A172 (cell line): ENCODE measurements at regions not wholly inside any gene's neighbourhood (a gene's known extent, or its start where the extent isn't known, plus 50 kb on each side); places are given as distances from the start of the nearest gene placed in this dataset.
A peak's percentile ranks its signal among the peaks of the same experiment; 100 is the strongest.

Experiments used
- DNase-seq: peaks from one replicate; pipeline ENCODE4 v3.0.0-alpha.2; 2015; ENCODE audit warnings: low spot score

GRCh38 chr12:124458992-124459851, 108.2 kb downstream of the NCOR2 start:
- no peak for DNase-seq

DNA sequence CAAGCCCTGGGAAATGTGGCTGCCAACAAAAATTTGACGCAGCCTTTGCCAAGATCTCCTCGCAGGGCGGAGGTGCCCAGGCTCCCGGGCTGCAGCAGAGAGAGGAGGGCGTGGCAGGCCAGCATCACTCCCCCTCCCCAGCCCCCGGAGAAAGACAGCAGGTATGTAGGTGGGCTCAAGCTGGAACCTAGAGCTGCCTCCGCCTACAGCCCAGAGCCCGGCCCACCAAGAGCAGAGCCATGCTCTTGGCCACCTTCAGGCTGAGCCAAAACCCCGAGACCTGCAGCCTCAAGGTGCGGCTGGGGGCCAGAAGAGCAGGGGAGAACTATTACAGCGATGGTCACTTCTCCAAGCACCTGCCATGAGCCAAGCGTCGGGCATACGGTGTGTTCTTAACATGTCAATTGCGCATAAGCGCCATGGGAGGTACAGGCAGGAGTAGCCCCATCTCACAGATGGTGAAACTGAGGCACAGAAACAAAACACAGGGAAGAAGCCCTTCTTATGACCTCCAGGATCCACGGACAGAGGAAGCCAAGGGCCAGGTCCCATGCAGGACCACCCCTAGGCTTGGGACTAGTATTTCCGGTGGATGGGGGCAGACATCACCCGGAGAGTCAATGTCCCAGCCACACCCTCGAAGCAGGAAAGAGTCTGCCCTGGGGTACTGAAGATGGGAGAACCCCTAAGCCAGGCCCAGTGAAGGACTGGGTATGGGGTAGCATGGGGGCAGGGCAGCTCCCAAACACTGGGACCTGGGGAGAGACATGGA, 109.0 kb downstream of the NCOR2 start:
- DNase-seq, result no peak

- peak; percentile 91 for DNase-seq
Observed at GRCh38 chr12:124457287-124458219, 109.9 kb downstream of the NCOR2 start.

DNA sequence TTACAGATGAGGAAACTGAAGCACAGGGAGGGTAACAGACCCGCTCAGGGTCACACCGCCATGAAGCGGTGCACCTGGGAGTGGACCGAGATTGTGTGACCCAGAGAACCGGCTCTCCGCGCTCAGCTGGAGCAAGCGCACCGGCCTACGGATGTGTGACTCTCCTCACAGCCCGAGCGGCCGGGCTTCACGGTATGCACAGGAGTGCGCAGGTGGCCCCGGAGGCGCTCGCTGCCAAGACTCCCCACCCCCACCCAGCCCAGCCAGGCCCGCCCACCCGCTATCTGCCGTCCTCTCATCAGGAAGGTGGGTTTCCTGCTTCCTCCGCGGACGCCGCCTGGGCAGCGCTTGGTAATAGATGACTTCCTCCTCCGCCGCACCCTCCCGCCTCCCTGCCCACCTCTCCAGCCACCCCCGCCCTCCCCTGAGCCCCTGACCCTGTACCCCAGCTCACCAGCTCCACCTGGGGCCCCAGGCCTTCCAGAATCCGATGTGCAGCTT, 110.7 kb downstream of the NCOR2 start:
- no peak for DNase-seq

DNA sequence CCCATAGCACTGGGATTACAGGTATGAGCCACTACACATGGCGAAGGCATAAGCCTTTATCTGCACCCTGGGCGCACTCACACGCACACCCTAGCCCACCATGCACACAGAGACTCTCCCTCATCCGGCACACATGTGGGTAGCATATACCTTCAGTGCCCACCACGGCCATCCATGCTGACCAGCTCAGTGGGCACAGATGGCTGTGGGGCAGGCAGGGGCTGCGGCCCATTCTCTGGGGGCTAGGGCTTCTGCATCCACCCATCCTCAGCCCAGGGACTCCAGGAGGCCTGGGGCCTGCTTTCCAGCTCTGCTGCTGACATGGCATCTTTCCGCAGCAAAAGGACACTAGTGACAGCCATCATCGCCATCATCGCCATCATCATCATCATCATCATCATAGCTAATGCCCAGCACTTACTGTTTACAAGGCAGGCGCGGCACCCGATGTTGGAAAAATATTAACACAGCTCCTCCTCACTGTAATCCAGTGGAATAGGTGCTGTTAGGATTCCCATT, 111.2 kb downstream of the NCOR2 start:
- DNase-seq, result no peak

DNA sequence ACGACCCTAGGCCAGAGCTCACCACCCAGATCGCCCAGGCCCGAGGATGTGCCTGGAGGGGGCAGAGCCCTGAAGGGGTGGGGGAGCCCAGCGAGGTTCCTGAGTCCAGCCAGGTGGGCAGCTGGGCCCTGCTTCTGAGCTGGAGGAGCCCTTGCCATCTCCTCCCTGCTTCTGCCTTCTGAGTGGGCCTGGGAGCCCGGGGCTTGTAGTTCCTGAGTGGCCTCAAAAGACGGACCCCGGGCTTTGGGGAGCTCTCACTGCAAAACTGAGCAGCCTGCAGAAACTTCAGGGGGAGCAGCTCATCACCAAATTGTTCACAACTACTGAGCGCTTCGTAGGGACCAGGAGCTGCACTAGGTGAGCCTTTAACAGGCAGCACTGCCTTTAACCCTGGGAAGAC, 112.1 kb downstream of the NCOR2 start:
- no peak for DNase-seq

- DNase-seq, result no peak
Observed at GRCh38 chr12:124454735-124455134, 112.7 kb downstream of the NCOR2 start.

DNA sequence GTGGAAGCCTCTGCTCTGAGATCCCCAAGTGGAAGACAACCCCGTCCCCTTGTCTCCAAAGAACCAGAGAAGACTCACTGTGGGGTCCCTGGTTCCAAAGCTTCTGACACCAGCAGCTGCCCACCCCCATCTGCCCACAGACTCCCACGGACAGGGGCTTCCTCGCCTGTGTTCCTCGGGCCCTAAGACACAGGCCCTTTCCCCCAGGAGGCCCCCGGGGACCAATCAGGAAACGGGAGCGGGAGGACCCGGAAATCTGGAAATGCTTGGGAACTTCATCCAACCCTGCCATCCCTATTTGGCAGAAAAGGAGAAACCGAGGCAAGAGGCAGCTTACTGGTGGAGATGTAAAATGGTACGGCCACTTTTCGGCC, 113.1 kb downstream of the NCOR2 start:
- DNase-seq, result no peak

- peak; percentile 97 for DNase-seq
Observed at GRCh38 chr12:124453419-124454351, 113.7 kb downstream of the NCOR2 start.

- no peak for DNase-seq
Observed at GRCh38 chr12:124452576-124453331, 114.7 kb downstream of the NCOR2 start.

- no peak for DNase-seq
Observed at GRCh38 chr12:124451637-124452243, 115.7 kb downstream of the NCOR2 start.

- DNase-seq, result no peak
Observed at GRCh38 chr12:124451016-124451415, 116.4 kb downstream of the NCOR2 start.

GRCh38 chr12:124450376-124450750, 117.0 kb downstream of the NCOR2 start:
- DNase-seq, result no peak

- DNase-seq, result no peak
Observed at GRCh38 chr12:124449623-124450375, 117.6 kb downstream of the NCOR2 start.

GRCh38 chr12:124448955-124449622, 118.3 kb downstream of the NCOR2 start:
- no peak for DNase-seq

DNA sequence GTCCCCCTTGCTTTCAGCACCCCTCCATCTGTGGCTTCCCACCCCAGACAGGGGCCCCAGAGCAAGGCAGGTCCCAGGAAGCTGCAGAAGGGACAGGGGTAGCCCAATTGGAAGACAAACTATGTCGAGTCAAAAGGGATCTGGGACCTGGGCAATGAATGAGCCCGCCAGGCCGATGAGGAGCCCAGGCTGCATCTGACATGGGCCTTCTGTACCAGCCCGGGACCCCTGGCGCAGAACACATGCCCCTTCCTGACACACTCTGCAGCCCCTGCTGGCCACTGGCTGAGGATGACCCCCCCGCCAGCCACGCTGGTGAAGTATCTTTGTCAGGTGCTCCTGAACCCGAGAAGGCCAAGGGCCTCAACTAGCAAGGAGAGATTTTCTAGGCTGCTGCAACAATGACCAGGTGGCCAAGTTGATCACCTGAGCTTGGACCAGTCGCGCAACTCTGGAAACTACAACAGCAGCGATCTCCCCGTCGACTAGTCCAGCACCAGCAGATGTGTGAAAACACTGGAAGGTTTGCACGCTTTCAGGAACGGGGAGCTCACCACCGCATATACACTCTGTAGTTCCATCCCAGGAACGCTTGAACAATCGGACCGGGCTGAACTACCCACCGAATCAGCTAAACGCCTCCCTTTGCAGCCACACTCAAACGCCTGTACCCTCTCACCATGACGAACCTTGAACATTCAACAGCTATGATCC, 119.0 kb downstream of the NCOR2 start:
- no peak for DNase-seq

DNA sequence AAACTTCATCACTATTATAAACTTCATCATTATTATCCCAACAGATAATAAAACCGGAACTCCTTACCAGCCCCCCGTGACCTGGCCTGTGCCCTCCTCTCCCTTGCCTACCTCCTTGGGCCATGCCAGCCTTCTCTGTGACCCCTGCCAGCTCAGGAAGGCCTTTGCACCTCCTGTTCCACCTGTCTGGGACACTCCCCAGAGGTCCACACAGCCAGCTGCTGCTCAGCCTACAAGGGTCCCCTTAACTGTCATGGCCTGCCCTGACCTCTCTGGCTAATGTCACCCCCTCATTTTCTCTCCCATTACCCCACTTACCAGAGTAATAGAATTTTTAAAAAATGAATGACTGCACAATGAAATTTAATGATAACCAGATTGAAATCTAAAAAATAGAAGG, 121.0 kb downstream of the NCOR2 start:
- no peak for DNase-seq
